CD4-positive, CD25-positive, alpha-beta regulatory T cell (primary cell): ENCODE measurements at regions not wholly inside any gene's neighbourhood (a gene's known extent, or its start where the extent isn't known, plus 50 kb on each side); places are given as distances from the start of the nearest gene placed in this dataset.
A peak's percentile ranks its signal among the peaks of the same experiment; 100 is the strongest.

ENCODE experiments used
- ATAC-seq, 2 donors: fragments of 150-1000 bp; cut with Tn5 transposase; one replicate each; pipeline ENCODE4 v1.10.0; 2021; ENCODE audit warnings: low read depth in 2 of 2, moderate number of reproducible peaks in 2 of 2, moderate library complexity in 1 of 2
- DNase-seq, 3 donors: peaks; one replicate each; pipeline versions ENCODE4 v3.0.0 to v3.0.0-alpha.2; 2012 to 2022; ENCODE audit warnings: mixed read lengths in 1 of 3
- H3K27ac ChIP-seq: one replicate; pipeline ENCODE4 v1.7.0; 2013; ENCODE audit warnings: mild to moderate bottlenecking, low read length; ENCODE audit not compliant: insufficient read depth, poor library complexity, severe bottlenecking
- H3K27me3 ChIP-seq: one replicate; pipeline ENCODE4 v1.7.0; 2013; ENCODE audit warnings: low read length; ENCODE audit not compliant: control insufficient read depth, insufficient read depth
- H3K36me3 ChIP-seq: one replicate; pipeline ENCODE4 v1.7.0; 2013; ENCODE audit warnings: mild to moderate bottlenecking, low read length, moderate library complexity; ENCODE audit not compliant: control insufficient read depth, insufficient read depth
- H3K4me1 ChIP-seq: 2 replicates; pipeline ENCODE4 v1.7.0; 2013; ENCODE audit warnings: mild to moderate bottlenecking, low read length; ENCODE audit not compliant: insufficient read depth, control insufficient read depth, poor library complexity, severe bottlenecking
- H3K4me3 ChIP-seq: one replicate; pipeline ENCODE4 v1.7.0; 2013; ENCODE audit warnings: low read depth, mild to moderate bottlenecking, low read length, moderate library complexity
- H3K9me3 ChIP-seq, 2 experiments: 1 replicate in 1 of 2; 2 replicates in 1 of 2; pipeline ENCODE4 v1.7.0; 2013; ENCODE audit warnings: low read length in 2 of 2, mild to moderate bottlenecking in 1 of 2, moderate library complexity in 1 of 2; ENCODE audit not compliant: control insufficient read depth in 2 of 2
- H3K27ac Mint-ChIP-seq, 3 donors: one replicate each; pipeline ENCODE4 v1.8.0; 2020 to 2022; ENCODE audit warnings: mild to moderate bottlenecking in 3 of 3, mixed read lengths in 3 of 3, moderate library complexity in 2 of 3
- H3K27me3 Mint-ChIP-seq: one replicate; pipeline ENCODE4 v1.8.0; 2022; ENCODE audit warnings: mild to moderate bottlenecking, mixed read lengths
- H3K36me3 Mint-ChIP-seq: one replicate; pipeline ENCODE4 v1.8.0; 2020; ENCODE audit warnings: mixed read lengths
- H3K4me1 Mint-ChIP-seq, 4 donors: one replicate each; pipeline ENCODE4 v1.8.0; 2020 to 2022; ENCODE audit warnings: mixed read lengths in 4 of 4, mild to moderate bottlenecking in 1 of 4
- H3K4me3 Mint-ChIP-seq, 4 donors: one replicate each; pipeline ENCODE4 v1.8.0; 2020 to 2022; ENCODE audit warnings: mild to moderate bottlenecking in 4 of 4, mixed read lengths in 4 of 4, moderate library complexity in 3 of 4
- H3K9me3 Mint-ChIP-seq, 7 donors: one replicate each; pipeline ENCODE4 v1.8.0; 2020 to 2022; ENCODE audit warnings: mixed read lengths in 7 of 7, mild to moderate bottlenecking in 3 of 7, moderate library complexity in 2 of 7

DNA sequence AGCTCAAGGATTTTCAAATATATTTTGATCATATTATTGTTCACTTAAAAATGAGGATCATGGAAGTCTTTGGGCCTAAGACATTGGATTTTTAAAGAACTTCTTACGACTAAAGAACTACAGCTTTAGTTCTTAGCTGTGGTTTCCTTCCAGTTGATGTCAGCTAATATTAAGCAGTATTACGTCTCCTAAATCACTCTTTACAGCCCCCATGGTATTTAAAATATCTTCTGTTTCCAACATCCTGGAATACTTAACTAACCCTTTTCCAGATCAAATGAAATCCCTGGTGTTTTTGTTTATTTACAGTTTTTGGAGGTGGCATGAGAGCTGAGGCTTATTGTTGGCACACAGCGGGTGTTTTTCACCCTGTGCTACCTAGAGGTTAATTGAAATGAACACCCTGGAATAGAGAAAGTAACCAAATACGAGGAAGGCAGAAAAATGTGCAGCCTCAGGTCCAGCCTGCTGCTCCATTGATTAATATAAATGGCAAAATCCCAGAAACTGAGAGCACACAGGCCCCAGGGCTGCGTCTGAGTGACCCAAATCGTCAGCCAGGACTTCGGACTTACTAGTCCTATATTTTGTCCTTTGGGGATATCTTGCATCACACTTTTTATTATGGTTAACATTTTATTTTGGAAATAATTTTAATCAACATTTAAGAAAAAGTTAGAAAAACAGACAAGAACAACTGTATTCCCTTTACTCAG lies 52.3 kb upstream of the ICE1 start:
- Histone ChIP-seq H3K4me3 (no peak overlapping the region), H3K27me3 (no peaks in the 10 kb centered on the region), H3K36me3 (no peaks in the 10 kb centered on the region), H3K27ac (no peak overlapping the region), H3K9me3 (no peaks in the 10 kb centered on the region), H3K4me1 (no peaks in the 10 kb centered on the region)
- Mint-ChIP-seq H3K27ac (peak overlapping the region in 1 of 3 donors; percentile 7), H3K36me3 (peaks cover 4% of the 10 kb centered on the region), H3K27me3 (no peaks in the 10 kb centered on the region), H3K4me1 (peaks cover 0 to 2% (median 0%) of the 10 kb centered on the region in 4 donors), H3K4me3 (no peak overlapping the region), H3K9me3 (no peaks in the 10 kb centered on the region)
- no peak for ATAC-seq
- DNase-seq = no peak

DNA sequence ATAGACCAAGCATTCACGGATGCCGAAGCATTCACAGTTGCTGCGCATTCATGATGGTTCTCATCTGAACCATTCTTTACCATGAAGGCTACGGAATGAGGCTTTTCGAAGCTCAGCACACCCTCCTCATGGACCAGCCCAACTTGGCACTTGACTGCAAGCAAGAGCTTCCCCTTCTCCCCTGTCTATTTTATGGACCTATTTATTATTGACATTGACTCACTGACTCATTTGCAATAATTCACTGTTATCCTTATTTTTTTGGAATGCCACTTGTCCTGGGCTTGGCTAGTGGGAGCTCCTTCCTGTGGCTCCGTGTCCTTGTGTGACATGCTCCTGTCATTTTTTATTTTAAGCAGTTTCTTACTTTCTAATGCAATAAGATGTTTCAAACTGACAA lies 51.5 kb upstream of the ICE1 start:
- H3K9me3 Mint-ChIP-seq = no peaks in the 10 kb centered on the region
- peaks cover 4% of the 10 kb centered on the region for H3K36me3 Mint-ChIP-seq
- Histone ChIP-seq H3K9me3 (no peaks in the 10 kb centered on the region), H3K27me3 (no peaks in the 10 kb centered on the region), H3K36me3 (no peaks in the 10 kb centered on the region), H3K27ac (no peak overlapping the region), H3K4me3 (no peak overlapping the region), H3K4me1 (no peaks in the 10 kb centered on the region)
- H3K4me1 Mint-ChIP-seq = peaks cover 0 to 2% (median 0%) of the 10 kb centered on the region in 4 donors
- no peaks in the 10 kb centered on the region for H3K27me3 Mint-ChIP-seq
- ATAC-seq = no peak
- DNase-seq = no peak
- no peak overlapping the region for H3K4me3 Mint-ChIP-seq
- H3K27ac Mint-ChIP-seq = no peak overlapping the region

GRCh38 chr5:5371957-5372356 lies 50.5 kb upstream of the ICE1 start:
- H3K27me3 ChIP-seq = no peaks in the 10 kb centered on the region
- Mint-ChIP-seq H3K27me3 (no peaks in the 10 kb centered on the region), H3K36me3 (peaks cover 4% of the 10 kb centered on the region), H3K4me1 (peaks cover 0 to 2% (median 0%) of the 10 kb centered on the region in 4 donors), H3K27ac (no peak overlapping the region), H3K9me3 (no peaks in the 10 kb centered on the region), H3K4me3 (no peak overlapping the region)
- H3K9me3 ChIP-seq = no peaks in the 10 kb centered on the region
- H3K4me3 ChIP-seq = no peak overlapping the region
- no peaks in the 10 kb centered on the region for H3K36me3 ChIP-seq
- no peak overlapping the region for H3K27ac ChIP-seq
- DNase-seq (no peak), ATAC-seq (no peak)
- no peaks in the 10 kb centered on the region for H3K4me1 ChIP-seq

GRCh38 chr5:5372511-5372910 lies 50.0 kb upstream of the ICE1 start:
- ATAC-seq (no peak), DNase-seq (no peak)
- Mint-ChIP-seq H3K27me3 (no peaks in the 10 kb centered on the region), H3K36me3 (peaks cover 4% of the 10 kb centered on the region), H3K27ac (no peak overlapping the region), H3K4me1 (peaks cover 0 to 2% (median 0%) of the 10 kb centered on the region in 4 donors), H3K9me3 (no peaks in the 10 kb centered on the region), H3K4me3 (peak overlapping the region in 1 of 4 donors; percentile 73)
- Histone ChIP-seq H3K27me3 (no peaks in the 10 kb centered on the region), H3K27ac (no peak overlapping the region), H3K9me3 (no peaks in the 10 kb centered on the region), H3K36me3 (no peaks in the 10 kb centered on the region), H3K4me3 (no peak overlapping the region), H3K4me1 (no peaks in the 10 kb centered on the region)
